ENCODE measurements at regions not wholly inside any gene's neighbourhood (a gene's known extent, or its start where the extent isn't known, plus 50 kb on each side); places are given as distances from the start of the nearest gene placed in this dataset.
A peak's percentile ranks its signal among the peaks of the same experiment; 100 is the strongest.
"Not testable (repeated sequence)": the region's sequence is repeated elsewhere in the genome, so short reads cannot be mapped to it uniquely, and the experiment has no call there.

DNA sequence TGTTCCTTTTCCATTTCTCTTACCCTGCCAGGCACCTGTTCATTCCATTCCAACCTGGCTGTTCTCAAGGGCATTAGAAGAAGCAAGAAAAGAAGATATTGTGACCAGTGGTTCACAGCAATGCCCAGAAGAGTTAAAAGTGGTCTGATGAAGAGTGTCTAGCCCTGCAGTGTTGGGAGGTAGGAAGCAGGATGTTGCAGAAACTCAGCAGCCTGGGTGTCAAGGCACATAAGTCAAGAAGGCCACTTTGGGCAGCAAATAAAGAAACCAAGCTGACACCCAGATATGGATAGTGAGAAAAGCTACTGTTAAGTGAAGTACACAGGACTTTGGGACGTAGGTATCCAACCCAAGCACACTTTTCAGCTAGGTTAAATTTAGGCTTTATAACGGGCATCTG lies 199.9 kb upstream of the SATB1 start:
- no peak for DNase-seq (ENCODE audit: low spot score)

DNA sequence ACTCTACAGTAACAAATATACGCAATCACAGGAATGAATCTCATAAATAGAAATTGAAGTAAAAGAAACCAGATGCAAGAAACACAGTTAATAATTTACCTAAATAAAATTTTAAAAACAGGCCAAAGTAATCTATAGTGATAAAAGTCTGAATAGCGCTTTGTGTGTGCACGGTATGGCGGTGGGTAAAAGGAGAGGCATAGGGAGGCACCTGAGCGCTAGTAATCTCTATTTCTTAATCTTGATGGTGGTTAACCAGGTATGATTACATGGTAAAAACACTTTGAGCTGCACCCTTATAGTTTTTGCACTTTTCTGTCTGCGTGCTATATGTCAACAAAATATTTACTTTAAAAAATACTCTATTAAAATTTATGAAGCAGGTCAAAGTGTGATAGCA lies 198.1 kb upstream of the SATB1 start:
- no peak for DNase-seq (ENCODE audit: low spot score)

DNA sequence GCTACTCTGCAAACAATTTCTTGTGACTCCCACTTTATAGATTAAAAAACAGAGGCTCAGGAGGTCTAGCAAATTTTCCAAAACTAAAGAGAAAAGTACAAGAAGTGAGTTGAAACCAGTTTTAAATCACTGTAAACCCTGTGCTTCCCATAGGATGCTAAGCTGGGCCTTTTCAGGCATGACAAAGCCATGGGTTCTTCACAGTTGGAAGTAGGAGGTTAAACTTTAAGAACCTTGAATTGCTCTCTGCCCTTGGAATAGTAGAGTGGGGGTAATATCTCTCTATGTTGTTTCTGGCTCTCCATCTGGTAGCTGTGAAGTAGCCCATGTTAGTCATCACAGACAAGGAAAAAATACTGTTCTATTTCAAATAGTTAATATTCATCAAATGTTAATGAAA lies 193.6 kb upstream of the SATB1 start:
- no peak for DNase-seq (ENCODE audit: low spot score)

DNA sequence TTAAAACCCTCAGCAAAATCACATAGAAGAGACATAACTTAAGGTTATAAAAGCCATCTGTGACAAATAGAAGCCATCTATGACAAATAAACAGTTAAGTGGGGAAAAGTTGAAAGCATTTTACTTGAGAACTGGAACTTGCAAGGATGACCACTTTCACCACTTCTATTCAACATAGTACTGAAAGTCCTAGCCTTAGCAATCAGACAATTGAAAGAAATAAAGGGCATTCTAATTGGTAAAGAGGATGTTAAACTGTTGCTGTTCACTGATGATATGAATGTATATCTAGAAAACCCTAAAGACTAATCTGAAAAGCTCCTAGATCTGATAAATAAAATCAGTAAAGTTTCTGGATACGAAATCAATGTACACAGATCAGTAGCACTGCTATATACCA lies 186.9 kb upstream of the SATB1 start:
- no peak for DNase-seq (ENCODE audit: low spot score)

DNA sequence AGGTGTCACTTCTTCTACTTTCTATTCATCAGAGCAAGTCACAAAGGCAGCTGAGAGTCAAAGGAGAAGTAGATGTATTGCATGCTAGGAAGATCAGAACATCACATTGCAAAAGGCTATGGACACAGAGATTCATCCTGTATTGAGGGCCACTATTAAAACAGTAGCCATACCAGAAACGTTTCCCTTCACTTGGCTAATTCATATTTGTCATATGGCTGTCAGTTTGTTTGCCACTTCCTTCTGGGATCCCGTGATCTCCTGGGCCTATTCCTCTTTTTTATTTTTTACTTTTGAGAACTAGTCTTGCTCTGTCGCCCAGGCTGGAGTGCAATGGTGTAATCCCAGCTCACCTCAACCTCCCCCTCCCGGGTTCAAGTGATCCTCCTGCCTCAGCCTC lies 184.0 kb upstream of the SATB1 start:
- no peak for DNase-seq (ENCODE audit: low spot score)

DNA sequence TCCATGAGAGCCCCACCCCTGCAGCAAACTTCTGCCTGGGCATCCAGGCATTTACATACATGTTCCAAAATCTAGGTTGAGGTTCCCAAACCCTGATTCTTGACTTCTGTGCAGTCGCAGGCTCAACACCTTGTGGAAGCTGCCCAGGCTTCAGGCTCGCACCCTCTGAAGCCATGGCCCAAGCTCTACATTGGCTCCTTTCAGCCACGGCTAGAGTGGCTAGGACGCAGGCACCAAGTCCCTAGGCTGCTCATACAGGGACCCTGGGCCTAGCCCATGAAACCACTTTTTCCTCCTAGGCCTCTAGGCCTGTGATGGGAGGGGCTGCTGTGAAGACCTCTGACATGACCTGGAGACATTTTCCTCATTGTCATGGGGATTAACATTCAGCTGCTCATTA lies 172.8 kb upstream of the SATB1 start:
- DNase-seq (ENCODE audit: low spot score): no peak

DNA sequence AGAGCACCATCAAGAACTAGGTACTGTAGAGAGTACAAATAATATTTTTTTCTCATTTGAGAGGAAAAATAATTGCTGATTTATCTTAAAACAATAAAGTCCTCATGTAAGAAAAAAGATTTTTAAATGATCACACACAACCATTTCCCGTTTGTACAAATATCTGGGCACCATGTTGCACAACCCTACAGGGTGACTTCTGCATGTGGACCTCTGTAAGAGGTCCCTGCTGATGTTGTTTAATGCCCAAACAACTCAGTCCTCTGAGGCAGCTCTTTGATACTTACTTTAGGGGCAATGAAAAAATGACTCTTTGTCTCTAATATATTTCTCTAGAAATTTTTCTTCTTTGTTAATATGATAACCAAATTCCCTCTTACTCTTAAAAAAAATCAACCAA lies 168.1 kb upstream of the SATB1 start:
- no peak for DNase-seq (ENCODE audit: low spot score)

DNA sequence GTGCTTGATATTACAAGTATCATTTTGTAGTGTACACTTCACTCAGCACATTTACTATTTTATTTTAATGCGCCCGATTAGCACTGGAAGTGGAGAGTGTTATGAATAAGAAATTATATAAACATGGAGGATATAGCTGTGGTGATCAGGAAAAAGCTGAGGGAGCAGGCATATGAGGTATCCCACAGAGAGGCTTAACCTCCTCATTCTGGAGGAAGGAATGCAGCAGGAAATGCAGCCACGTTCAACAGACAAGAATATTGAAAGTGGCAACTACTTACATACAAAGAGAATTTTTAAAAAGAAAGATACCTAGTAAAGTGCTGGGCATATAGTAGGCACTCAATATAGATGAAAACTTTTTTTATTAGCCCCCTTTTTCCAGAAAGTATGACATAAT lies 166.0 kb upstream of the SATB1 start:
- DNase-seq (ENCODE audit: low spot score): no peak

DNA sequence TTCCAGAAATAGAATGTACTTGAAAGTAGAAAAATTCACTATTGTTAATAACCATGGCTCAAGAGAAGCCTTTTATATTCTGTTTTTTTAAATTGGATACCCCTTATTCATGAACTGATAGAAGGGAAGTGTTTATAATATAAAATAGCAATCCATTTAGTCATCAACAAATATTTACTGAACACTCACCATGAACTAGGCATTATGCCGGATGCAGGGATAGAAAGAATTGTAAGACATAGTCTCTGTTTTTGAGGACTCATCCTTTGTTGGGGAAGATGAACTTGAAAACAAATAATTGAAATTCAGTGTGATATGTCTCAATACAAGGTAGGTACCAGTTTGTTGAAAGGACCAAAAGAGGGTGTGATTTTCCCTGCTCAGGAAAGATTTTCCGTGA lies 160.9 kb upstream of the SATB1 start:
- no peak for DNase-seq (ENCODE audit: low spot score)

DNA sequence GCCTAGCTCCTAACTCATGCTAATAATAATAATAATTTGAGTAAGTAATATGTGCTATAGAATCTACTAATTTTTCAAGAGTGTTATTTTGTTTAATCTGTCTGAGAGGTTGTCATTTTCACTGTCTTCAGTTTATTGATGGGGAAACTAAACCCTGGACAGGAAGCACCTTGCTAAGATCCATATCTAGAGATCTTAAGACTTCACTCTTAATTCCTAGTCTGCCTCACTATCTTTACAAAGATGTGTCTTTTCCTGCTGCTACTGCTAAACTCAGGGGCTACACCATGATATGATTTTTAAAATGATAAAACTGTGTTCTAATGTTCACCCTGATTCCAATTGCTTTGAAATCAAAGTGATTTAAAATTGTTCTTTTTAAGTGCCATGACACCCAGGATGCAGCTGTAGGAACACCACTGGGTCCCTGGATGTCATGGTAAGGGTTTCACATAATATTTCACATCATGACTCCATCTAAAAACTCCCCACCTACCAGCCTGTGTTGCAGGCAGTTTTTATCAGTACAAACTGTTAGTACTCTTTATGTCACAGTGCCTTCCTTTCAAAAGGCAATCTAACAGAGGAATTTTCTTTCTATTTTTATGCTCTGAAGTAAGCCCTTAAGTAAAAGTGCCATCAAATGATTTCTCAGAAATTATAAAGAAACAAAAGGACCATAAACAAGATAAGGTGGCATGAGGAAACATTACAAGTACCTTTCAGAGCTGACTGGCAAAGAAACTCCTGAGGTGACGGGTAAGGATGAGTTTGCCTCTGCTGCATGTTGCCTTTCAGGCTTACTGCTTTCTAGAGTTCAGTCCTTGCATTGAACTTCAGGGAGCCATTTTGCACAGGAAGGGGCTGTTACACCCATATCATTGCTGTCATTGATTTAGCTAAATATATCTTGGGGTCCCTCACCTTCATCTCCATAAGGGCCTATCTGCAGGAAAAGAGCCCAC lies 160.1 kb upstream of the SATB1 start:
- no peak for DNase-seq (ENCODE audit: low spot score)

DNA sequence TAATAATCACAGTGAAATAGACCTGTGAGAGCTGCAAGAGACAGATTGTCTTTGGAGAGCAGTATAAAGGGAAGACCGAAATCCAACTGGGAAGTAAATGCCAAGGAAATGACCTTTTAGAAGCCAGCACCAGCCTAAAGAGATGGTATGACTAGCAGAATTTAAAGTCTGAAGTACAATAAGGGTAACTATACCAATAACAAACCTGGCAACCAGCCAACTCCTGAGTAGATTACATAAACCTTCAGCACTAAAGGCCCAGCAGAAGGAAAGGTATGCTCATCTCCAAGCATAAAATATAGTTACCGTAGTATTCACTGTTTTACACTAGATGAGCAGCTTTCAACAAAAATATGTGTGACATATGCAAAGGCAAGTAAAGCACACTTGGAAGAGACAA lies 155.1 kb upstream of the SATB1 start:
- DNase-seq (ENCODE audit: low spot score): no peak

DNA sequence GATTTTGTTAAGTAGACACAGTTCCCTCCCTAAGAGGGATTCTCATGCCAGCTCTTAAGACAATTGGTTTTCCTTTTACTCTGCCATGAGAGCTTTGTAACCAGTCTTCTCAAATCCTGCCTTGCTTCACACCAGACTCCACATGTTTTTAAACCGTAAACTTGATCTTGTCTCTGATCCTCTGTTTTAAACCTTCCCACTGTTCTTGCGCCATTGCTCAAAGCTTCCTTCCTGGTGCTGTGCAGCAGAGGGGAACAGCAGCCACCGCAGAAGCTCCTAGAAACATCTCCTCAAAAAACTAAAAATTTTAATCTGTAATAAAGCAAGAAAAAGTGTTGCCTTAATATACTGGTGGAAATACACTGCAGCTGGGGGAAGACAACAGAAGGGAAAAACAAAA lies 154.5 kb upstream of the SATB1 start:
- no peak for DNase-seq (ENCODE audit: low spot score)

DNA sequence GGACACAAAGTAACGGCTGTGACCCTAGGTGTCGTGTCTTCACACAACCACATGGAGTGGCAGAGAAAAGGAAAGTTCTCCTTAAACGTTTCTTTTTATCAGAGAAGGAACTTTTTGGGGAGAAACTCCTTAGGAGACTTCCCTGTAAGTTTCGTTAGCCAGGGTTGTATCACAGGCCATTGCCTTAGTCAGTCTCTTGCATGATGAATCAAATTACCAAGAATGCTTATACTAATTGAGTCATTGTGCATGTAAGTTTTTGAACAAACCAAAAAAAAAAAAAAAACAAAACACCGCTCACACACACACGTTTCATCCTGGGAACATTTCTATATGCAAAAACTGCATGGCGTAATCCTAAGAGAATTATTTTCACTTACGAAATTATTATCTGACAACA lies 150.4 kb upstream of the SATB1 start:
- DNase-seq (ENCODE audit: low spot score): no peak

DNA sequence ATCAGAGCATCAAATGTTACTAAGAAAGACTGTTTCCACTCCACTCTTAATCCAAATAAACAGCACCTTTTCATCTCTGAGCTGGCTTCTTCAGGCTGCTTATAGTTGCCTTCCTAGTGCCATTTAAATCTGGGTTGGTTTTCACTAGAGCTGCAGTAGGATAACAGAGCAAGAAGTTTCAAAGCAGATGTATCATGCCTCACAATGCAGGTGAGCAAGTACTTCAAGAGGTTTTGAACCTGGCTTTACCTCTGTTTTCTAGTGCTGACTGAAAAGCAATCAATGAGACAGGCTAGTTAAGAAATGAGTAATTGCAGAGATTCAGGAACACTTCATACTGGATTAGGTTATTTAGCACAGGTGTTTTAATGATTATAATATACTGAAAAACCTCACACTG lies 147.7 kb upstream of the SATB1 start:
- DNase-seq (ENCODE audit: low spot score): no peak

DNA sequence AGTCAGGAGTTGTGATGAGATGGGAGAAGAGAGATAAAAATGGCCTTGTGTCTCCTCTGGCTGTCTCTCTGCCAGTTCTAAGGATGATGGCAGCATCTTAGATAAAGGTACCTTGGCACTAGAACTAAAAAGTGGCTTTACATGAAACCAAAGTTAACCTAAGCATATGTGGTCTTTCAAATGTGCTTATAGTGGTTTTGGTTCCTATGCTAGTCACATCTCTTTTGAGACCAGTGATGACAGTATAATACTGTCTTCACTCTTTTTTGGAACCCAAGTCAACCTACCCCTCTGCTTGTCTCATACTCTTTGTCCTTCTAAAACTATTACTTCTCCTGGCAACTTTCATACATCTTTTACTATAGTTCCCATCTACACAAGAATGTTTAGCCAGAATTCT lies 142.2 kb upstream of the SATB1 start:
- no peak for DNase-seq (ENCODE audit: low spot score)

DNA sequence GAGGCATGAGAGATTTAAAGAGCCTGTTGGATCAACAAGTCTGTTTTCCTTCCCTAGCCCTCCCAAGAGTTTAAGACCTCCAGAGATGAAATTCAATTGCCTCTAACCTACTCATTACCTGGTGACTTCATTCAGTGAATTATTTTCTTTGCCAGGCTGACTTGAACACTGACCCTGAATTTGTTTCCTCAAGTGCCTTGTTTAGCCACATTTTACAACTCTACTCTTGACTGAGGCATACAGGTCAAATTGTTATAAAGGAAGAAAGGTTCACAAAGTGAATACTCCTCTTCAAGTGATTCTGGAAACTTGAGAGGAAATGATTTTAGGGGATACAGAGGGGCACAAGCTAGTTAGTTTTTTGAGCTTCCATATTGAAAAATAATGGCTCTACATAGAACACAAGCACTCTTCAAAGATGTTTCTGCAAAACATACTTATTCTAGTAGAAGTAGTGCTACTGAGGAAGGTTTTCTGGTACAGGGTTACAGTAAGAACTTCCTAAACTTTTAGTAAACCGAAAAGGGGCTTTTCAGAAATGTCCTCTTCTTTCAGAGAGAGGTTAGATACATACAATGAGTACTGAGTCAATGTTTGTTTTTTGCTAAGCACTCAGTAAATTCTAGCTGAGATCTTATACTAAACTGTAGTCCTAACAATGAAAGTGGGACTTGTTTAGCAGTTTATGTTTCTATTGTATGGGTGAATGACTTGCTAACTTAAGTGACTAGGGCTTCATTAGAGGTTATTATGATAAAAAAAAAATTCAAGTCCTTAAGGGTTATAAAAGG lies 137.4 kb upstream of the SATB1 start:
- no peak for DNase-seq (ENCODE audit: low spot score)

DNA sequence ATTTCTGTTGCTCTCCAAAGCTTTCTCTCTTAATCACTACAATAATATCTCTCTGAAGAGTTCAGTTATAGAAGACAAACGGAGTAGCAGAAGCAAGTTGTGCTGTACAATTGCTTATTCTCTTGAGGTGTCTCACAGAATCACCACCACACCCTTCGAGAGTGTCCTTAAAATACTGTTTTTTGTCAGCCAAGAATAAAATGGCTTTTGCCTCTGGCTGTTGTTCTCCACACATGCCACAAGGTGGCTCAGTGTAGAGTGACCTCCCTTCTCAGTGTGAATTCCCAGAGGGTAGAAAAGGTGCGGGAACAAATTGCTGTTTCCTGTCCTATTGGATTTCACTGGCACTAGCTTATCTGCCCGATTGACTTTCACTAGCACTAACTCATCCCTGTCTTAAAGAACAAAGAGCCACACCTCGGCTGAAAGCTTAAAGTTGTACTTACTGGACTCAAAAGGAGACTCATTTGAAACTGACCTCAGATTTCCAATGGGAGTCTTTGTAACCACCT lies 134.2 kb upstream of the SATB1 start:
- peak; percentile 45 for DNase-seq (ENCODE audit: low spot score)

DNA sequence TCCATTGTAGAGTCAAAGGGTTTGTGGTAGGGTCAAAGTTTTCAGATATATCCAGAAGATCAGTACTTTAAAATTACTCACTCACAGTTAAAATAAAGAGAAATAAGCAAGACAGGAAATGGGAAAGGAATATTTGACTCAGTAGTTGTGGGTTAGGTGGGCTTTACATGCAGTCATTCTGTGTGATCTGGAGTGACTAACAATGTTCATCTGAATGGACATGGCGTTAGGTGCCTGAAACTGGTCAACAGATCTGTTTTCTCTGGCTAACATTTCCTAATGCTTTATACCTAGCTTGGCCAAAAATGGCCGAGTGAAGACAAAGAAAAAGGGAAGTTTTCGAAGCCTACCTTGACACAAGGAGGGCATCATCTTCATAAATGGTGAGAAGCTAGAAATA lies 133.4 kb upstream of the SATB1 start:
- DNase-seq (ENCODE audit: low spot score): no peak

DNA sequence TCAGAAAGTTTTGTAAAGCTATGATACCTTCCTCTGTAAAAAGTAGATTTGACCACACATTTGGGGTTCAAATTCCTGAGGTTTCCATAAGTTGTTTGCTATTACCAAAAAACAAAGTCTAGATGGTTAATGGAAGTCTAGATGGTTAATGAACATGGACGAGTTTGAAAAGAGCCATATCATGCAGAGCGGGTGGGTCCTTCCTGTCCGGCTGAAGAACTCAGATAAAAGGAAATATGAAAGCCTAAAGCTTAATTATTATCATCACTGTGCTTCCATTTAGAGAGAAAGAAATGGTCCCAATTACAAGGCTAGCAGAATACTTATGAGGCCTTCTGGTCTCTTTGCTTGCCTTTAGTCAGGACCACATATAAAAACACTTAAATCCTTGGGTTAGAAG lies 132.1 kb upstream of the SATB1 start:
- DNase-seq (ENCODE audit: low spot score): no peak

DNA sequence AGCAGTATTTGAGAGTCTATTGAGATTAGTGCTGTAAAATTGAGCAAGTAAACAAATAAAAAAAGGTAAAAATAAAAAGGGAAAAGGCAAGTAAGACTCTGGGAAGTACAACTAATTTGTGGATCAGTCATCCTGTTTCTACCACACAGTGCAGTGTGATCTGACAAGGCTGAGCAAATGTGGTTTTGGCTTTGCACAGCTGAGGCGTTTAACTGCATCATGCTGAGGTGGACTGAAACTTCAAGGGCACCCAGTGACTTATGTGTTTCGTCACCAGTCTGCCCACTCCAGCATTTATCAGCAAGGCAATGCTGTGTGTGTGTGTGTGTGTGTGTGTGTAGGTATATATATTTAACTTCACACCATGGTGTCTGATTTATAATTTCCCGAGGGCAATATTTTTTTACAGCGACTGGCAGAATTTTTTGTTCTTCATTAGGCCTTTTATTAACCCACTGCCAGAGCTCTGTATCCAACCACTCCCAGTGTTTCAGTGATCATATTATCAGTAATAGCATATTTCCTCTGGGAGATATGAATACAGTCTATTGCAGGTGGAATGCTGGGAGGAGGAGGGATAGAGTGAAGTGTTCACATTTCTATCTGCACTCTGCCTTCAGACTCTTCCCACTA lies 131.5 kb upstream of the SATB1 start:
- DNase-seq (ENCODE audit: low spot score): no peak

DNA sequence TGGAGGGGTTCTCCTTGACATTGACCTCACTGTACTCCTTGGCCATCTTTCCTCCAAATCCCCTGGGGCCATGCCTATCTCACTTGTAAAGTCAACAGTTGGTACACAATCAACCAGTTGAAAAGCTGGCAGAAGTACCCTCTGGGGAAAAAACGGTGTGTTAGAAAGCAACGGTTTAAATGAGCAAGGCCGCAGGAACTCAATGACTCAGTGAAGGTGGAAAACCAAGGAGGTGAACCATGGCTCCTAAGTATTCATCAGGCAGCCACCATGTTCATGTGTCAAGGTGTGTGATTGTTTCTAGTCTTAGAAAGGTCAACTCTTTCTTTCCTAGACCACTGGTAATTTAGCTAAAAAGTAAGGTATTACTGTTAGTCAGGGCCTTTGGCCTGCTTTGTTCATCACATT lies 130.9 kb upstream of the SATB1 start:
- no peak for DNase-seq (ENCODE audit: low spot score)

DNA sequence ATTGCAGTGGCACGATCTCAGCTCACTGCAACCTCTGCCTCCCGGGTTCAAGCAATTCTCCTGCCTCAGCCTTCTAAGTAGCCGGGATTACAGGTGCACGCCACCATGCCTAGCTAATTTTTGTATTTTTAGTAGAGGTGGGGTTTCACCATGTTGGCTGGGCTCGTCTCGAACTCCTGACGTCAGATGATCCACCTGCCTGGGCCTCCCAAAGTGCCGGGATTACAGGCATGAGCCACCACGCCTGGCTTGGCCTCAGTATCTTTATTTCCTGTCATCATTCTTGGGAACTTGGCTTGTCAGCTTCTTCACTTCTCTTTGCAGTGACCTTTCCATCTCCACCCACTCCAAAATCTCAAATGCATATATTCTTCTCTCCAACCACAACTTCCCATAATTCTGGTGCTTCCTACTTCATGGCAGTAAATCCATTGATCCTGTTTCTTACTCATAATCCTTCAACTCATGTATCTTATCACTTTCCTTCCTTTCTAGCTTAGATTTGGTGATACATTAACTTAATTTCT lies 127.5 kb upstream of the SATB1 start:
- DNase-seq (ENCODE audit: low spot score): not testable (repeated sequence)

Data from ureter (tissue), 1 donor.